ENCODE measurements at regions not wholly inside any gene's neighbourhood (a gene's known extent, or its start where the extent isn't known, plus 50 kb on each side); places are given as distances from the start of the nearest gene placed in this dataset.

DNA sequence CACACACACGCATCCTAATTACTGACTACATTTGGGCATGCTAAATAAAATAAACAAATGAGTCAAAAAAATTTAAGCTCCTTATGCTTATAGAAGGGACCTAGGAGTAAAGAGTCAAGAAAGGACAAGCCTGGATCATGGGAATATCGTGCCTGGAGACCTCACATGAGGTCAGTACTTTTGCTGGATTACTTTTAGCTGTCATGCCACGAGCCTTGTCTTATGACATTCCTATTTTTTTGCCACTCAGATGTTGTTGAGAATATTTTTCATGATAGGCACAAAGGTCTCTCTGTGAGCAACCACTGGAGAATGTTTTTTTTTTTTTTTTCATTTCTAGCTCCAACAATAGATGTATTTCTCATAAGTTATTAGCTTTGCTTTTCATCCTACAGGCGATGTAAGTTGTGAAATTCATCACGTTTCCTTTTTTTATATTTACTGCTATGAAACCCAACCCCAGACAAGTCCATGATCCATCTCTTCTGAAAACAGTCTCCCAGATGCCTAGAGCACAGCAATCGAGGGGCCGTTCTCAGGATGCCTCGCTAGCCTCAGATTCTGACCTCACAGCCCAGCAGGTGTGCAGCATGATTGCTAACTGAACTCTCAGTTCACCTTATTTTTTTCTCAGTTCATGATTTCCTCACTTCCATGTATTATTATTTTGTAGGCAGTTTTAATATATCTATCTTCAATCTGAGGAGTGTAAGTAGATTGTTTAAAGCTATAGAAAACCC lies 464.5 kb downstream of the IRS1 start:
- ATAC-seq (no peak), DNase-seq (no peak)
- no peak overlapping the region for H3K4me3 ChIP-seq
- no peaks in the 10 kb centered on the region for H3K36me3 ChIP-seq
- H3K27me3 ChIP-seq (ENCODE audit: low read depth) = no peaks in the 10 kb centered on the region
- intact Hi-C loops (cut with DNase I) = no loop called here
- H3K27ac ChIP-seq = no peak overlapping the region
- H3K9me3 ChIP-seq = no peaks in the 10 kb centered on the region
- TF ChIP-seq, protein P1, sequence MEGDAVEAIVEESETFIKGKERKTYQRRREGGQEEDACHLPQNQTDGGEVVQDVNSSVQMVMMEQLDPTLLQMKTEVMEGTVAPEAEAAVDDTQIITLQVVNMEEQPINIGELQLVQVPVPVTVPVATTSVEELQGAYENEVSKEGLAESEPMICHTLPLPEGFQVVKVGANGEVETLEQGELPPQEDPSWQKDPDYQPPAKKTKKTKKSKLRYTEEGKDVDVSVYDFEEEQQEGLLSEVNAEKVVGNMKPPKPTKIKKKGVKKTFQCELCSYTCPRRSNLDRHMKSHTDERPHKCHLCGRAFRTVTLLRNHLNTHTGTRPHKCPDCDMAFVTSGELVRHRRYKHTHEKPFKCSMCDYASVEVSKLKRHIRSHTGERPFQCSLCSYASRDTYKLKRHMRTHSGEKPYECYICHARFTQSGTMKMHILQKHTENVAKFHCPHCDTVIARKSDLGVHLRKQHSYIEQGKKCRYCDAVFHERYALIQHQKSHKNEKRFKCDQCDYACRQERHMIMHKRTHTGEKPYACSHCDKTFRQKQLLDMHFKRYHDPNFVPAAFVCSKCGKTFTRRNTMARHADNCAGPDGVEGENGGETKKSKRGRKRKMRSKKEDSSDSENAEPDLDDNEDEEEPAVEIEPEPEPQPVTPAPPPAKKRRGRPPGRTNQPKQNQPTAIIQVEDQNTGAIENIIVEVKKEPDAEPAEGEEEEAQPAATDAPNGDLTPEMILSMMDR (IDR thresholded peaks at IDR 0.05) = no peak
- H3K4me1 ChIP-seq = no peaks in the 10 kb centered on the region

DNA sequence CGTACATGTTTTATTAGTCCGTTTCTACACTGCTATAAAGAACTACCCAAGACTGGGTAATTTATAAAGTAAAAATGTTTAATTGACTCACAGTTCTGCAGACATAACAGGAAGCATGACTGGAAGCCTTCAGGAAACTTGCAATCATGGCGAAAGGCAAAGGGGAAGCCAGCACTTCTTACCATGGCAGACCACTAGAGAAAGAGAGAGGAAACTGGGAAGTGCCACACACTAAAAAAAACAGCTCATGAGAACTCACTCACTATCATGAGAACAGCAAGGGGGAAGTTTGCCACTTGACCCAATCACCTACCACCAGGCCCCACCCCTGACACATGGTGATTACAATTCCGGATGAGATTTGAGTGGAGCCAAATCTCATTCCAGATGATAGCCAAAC lies 466.2 kb downstream of the IRS1 start:
- Histone ChIP-seq H3K4me1 (no peaks in the 10 kb centered on the region), H3K4me3 (no peak overlapping the region), H3K27me3 (ENCODE audit: low read depth) (no peaks in the 10 kb centered on the region), H3K9me3 (no peaks in the 10 kb centered on the region), H3K36me3 (no peaks in the 10 kb centered on the region), H3K27ac (no peak overlapping the region)
- TF ChIP-seq, protein P1 (IDR thresholded peaks at IDR 0.05) = no peak
- intact Hi-C loops (cut with DNase I) = no loop called here
- no peak for ATAC-seq
- DNase-seq = no peak

DNA sequence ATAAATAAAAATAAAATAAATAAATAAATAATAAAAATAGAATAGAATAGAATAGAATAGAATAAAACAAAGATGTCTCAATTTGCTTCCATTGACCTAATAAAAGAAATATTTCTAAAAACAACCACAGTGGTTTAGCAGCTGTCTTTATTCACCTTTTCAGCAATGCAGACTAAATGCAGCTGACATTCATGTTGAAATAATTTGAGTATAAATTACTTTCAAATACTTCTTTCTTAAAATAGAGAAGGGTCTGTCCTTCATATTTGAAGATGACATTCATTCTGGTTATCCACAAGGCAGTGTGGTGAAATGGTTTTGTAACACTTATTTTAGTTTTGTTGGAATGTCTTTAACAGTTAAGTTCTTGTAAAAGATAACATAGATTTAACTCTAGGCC lies 469.4 kb downstream of the IRS1 start:
- Histone ChIP-seq H3K36me3 (no peaks in the 10 kb centered on the region), H3K4me3 (no peak overlapping the region), H3K9me3 (no peaks in the 10 kb centered on the region), H3K4me1 (no peaks in the 10 kb centered on the region), H3K27me3 (ENCODE audit: low read depth) (no peaks in the 10 kb centered on the region), H3K27ac (no peak overlapping the region)
- ATAC-seq (no peak), DNase-seq (no peak)
- intact Hi-C loops (cut with DNase I) = no loop called here
- TF ChIP-seq, protein P1 (IDR thresholded peaks at IDR 0.05) = no peak

DNA sequence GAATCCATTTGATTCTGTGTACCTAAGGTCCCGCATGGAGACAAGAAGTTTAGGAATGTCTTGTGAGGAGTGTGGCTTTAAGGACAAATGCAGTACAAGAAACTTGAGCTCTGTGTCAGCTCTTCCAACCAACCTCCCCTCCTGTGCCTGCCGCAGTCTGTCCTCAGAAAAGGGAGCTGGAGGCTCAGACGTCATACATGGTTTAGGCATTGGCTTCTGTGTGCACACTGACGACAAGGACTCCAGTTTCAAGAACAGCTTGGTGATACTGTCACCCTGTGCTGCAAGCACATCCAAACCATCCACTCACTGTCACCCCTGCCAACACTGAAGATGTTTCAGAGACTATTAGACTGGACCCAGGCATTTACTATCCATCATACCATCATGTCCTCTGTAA lies 470.4 kb downstream of the IRS1 start:
- intact Hi-C loops (cut with DNase I) = no loop called here
- Histone ChIP-seq H3K9me3 (no peaks in the 10 kb centered on the region), H3K27me3 (ENCODE audit: low read depth) (no peaks in the 10 kb centered on the region), H3K36me3 (no peaks in the 10 kb centered on the region), H3K4me3 (no peak overlapping the region), H3K27ac (no peak overlapping the region), H3K4me1 (no peaks in the 10 kb centered on the region)
- TF ChIP-seq, protein P1 (IDR thresholded peaks at IDR 0.05) = no peak
- no peak for ATAC-seq
- no peak for DNase-seq

DNA sequence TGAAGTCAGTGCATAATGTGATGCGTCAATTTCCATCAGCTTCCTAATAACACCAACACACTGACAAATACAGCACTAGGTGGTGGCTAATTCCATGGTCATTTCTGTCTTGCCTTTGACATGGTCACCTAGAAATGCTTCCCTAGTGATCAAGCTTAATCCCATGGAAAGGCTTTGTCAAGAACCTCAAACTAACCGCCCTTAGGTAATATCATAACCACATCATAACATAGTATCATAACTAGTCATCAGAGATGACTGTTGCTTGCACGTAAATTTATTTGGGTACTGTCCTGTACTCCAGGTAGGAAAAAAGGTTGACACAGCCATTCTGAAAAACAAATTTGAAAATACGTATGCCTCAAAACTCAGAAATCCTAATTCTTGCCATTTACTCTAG lies 471.8 kb downstream of the IRS1 start:
- Histone ChIP-seq H3K4me1 (no peaks in the 10 kb centered on the region), H3K36me3 (no peaks in the 10 kb centered on the region), H3K9me3 (no peaks in the 10 kb centered on the region), H3K4me3 (no peak overlapping the region), H3K27me3 (ENCODE audit: low read depth) (no peaks in the 10 kb centered on the region), H3K27ac (no peak overlapping the region)
- no peak for ATAC-seq
- intact Hi-C loops (cut with DNase I) = no loop called here
- DNase-seq = no peak
- TF ChIP-seq, protein P1 (IDR thresholded peaks at IDR 0.05) = no peak
